Type B pancreatic cell (in vitro differentiated cells): ENCODE measurements at regions not wholly inside any gene's neighbourhood (a gene's known extent, or its start where the extent isn't known, plus 50 kb on each side); places are given as distances from the start of the nearest gene placed in this dataset.
"Not testable (repeated sequence)": the region's sequence is repeated elsewhere in the genome, so short reads cannot be mapped to it uniquely, and the experiment has no call there.

Source experiments
- DNase-seq: peaks from one replicate; pipeline ENCODE4 v3.0.0; 2021; ENCODE audit warnings: mixed read lengths; ENCODE audit not compliant: unreplicated experiment; ENCODE audit errors: extremely low spot score
- H3K27ac Mint-ChIP-seq: 2 replicates; pipeline ENCODE4 v1.8.0; 2021; ENCODE audit warnings: mild to moderate bottlenecking, mixed read lengths
- H3K27me3 Mint-ChIP-seq: 2 replicates; pipeline ENCODE4 v1.8.0; 2021; ENCODE audit warnings: mixed read lengths
- H3K36me3 Mint-ChIP-seq: 2 replicates; pipeline ENCODE4 v1.8.0; 2021; ENCODE audit warnings: mixed read lengths
- H3K4me1 Mint-ChIP-seq: one replicate; pipeline ENCODE4 v1.8.0; 2021; ENCODE audit warnings: mixed read lengths; ENCODE audit not compliant: unreplicated experiment
- H3K4me3 Mint-ChIP-seq: 2 replicates; pipeline ENCODE4 v1.8.0; 2021; ENCODE audit warnings: mild to moderate bottlenecking, mixed read lengths
- H3K9me3 Mint-ChIP-seq: 2 replicates; pipeline ENCODE4 v1.8.0; 2021; ENCODE audit warnings: mixed read lengths
- TF ChIP-seq, protein P1 (sequence below): fragments of 200-600 bp; sonication (generic); conservative IDR thresholded peaks from 2 replicates; pipeline ENCODE4 v1.5.0; 2021; ENCODE audit warnings: antibody characterized with exemption, mild to moderate bottlenecking

DNA sequence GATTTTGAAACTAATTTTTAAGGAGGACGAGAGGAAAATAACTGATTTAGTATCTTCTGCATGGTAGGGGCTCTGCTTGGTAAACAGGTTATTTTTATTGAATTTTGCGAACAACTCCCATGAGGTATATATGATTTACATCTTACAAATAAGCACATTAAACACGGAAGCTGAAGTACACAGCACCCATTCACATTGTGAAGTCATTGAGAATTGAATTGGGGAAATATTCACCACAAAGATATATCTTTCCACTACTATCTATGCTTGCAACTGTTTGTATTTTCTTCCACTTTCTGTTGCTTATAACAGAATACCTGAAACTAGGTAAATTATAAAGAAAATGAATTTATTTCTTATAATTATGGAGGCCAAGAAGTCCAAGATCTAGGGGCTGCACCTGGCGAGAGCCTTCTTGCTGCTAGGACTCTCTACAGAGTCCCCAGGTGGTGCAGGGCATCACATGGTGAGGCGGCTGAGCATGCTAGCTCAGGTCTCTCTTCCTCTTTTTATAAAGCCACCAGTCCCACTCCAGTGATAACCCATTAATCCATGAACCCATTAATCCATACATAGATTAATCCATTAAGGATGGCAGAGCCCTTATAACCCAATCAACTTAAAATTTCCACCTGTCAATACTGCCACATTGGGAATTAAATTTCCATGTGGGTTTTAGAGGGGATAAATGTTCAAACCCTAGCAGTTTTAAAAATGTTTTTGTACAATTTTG, 79.0 kb upstream of the ZNF608 start:
- no peaks in the 10 kb centered on the region for H3K27me3 Mint-ChIP-seq
- H3K4me1 Mint-ChIP-seq, result peaks cover 26% of the 10 kb centered on the region
- H3K27ac Mint-ChIP-seq, result no peak overlapping the region
- no peaks in the 10 kb centered on the region for H3K36me3 Mint-ChIP-seq
- DNase-seq, result no peak
- H3K4me3 Mint-ChIP-seq, result no peak overlapping the region
- H3K9me3 Mint-ChIP-seq, result peaks cover 4% of the 10 kb centered on the region
- TF ChIP-seq, protein P1, sequence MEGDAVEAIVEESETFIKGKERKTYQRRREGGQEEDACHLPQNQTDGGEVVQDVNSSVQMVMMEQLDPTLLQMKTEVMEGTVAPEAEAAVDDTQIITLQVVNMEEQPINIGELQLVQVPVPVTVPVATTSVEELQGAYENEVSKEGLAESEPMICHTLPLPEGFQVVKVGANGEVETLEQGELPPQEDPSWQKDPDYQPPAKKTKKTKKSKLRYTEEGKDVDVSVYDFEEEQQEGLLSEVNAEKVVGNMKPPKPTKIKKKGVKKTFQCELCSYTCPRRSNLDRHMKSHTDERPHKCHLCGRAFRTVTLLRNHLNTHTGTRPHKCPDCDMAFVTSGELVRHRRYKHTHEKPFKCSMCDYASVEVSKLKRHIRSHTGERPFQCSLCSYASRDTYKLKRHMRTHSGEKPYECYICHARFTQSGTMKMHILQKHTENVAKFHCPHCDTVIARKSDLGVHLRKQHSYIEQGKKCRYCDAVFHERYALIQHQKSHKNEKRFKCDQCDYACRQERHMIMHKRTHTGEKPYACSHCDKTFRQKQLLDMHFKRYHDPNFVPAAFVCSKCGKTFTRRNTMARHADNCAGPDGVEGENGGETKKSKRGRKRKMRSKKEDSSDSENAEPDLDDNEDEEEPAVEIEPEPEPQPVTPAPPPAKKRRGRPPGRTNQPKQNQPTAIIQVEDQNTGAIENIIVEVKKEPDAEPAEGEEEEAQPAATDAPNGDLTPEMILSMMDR, result no peak

DNA sequence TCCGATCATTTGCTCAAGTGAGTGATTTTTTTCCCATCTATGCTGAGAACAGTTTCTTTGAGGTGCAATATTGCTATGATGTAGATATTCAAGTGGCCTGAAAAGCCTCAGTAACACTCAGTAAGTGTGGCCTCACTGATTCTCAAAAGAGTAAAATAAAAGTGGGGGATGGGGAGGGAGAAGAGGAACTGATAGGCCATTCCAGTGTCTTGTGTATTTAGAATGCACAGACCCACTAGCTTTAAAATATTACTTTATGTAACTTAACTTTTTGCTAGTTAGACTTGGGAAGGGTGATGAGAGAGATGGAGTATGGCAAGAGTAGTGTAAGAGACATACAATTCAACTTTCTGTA, 79.5 kb upstream of the ZNF608 start:
- no peaks in the 10 kb centered on the region for H3K36me3 Mint-ChIP-seq
- no peaks in the 10 kb centered on the region for H3K27me3 Mint-ChIP-seq
- peaks cover 4% of the 10 kb centered on the region for H3K9me3 Mint-ChIP-seq
- no peak overlapping the region for H3K4me3 Mint-ChIP-seq
- TF ChIP-seq, protein P1, result no peak
- no peak for DNase-seq
- H3K27ac Mint-ChIP-seq, result no peak overlapping the region
- peaks cover 26% of the 10 kb centered on the region for H3K4me1 Mint-ChIP-seq

DNA sequence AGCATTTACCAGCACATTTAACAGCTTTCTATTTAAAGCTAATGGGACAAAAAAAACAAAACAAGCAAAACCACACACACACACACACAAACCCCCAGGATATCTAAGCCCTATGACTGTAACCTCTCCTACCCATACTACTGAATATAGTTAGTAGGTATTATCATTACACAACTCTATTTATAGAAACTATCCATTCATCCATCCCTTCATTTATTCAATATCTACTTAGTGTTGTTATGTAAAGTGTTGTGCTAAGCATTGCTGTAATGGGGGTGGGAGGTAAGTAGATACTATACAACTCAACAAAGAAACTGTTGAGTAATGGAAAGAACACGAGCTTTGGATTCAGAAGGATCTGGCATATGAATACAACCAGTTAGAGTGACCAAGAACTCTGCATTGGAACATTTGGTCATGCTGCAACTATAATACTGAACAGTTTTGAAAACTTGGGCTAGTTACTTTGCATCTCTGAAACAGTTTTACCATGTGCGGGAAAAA, 82.3 kb upstream of the ZNF608 start:
- Mint-ChIP-seq H3K27ac (no peak overlapping the region), H3K27me3 (no peaks in the 10 kb centered on the region), H3K4me1 (peaks cover 16% of the 10 kb centered on the region), H3K4me3 (no peak overlapping the region), H3K36me3 (no peaks in the 10 kb centered on the region), H3K9me3 (peaks cover 4% of the 10 kb centered on the region)
- DNase-seq, result no peak
- TF ChIP-seq, protein P1, result no peak

DNA sequence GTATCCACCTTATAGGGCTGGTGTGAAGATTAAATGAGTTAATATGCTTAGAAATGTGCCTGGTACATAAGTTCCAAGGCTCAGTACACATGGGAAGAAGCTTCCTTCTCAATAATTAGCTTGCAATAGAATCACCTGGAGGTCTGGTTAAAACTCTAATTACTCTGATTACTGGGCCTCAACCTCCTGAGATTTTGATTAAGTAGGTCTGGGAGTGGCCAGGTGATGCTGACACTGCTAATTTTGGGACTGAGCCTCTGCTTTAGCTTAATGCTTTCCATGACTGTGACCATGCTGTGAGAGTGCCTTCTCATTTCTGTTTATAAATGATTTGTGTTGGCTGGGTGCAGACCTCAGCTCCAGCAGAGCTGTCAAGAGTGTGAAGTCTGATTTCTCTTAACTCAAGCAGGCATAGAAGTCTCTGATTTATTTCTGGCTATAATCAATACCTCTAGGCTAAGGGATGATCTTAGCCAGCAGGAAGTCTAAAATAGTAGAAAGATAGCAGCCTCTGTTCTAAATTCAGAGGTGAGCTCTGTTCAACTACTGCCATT, 85.3 kb upstream of the ZNF608 start:
- Mint-ChIP-seq H3K4me3 (no peak overlapping the region), H3K27me3 (no peaks in the 10 kb centered on the region), H3K9me3 (peaks cover 12% of the 10 kb centered on the region), H3K27ac (no peak overlapping the region), H3K4me1 (no peaks in the 10 kb centered on the region), H3K36me3 (no peaks in the 10 kb centered on the region)
- TF ChIP-seq, protein P1, result no peak
- DNase-seq, result no peak

DNA sequence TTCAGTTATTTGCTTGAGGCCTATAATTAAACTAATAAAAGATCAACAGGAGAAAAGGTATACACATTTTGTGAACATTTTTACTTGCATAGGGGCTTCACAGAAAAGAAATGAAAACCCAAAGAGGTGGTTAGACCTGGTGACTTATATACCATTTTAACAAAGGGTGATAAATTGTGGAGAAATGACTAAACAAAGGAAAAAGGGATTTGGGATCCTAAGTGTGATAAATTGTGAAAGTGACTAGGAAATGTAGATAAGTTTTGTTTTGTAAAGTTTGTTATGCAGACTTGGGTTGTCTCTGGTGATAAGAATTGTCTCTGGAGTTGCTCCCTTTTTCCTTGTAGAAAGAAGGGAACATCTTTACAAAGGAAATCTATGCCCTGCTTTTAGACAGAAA, 86.1 kb upstream of the ZNF608 start:
- no peak for DNase-seq
- no peaks in the 10 kb centered on the region for H3K27me3 Mint-ChIP-seq
- peaks cover 14% of the 10 kb centered on the region for H3K9me3 Mint-ChIP-seq
- H3K36me3 Mint-ChIP-seq, result no peaks in the 10 kb centered on the region
- no peak overlapping the region for H3K4me3 Mint-ChIP-seq
- H3K27ac Mint-ChIP-seq, result no peak overlapping the region
- TF ChIP-seq, protein P1, result no peak
- no peaks in the 10 kb centered on the region for H3K4me1 Mint-ChIP-seq

DNA sequence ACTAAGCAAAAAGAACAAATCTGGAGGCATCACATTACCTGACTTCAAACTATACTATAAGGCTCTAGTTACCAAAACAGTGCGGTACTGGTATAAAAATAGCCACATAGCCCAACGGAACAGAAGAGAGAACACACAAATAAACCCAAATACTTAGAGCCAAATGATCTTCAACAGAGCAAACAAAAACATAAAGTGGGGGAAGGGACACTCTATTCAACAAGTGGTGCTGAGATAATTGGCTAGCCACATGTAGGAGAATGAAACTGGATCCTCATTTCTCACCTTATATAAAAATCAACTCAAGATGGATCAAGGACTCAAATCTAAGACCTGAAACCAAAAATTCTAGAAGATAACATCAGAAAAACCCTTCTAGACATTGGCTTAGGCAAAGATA, 89.9 kb upstream of the ZNF608 start:
- H3K4me1 Mint-ChIP-seq, H3K27me3 Mint-ChIP-seq, H3K36me3 Mint-ChIP-seq, DNase-seq, H3K4me3 Mint-ChIP-seq, H3K9me3 Mint-ChIP-seq, H3K27ac Mint-ChIP-seq: not testable (repeated sequence)
